Neural progenitor cell (in vitro differentiated cells): ENCODE measurements at regions not wholly inside any gene's neighbourhood (a gene's known extent, or its start where the extent isn't known, plus 50 kb on each side); places are given as distances from the start of the nearest gene placed in this dataset.

ENCODE experiments used
- CTCF ChIP-seq: fragments of 200-600 bp; sonication (generic); IDR thresholded peaks from 2 replicates; pipeline ENCODE4 v1.5.1; 2017; ENCODE audit warnings: antibody characterized with exemption, mild to moderate bottlenecking
- EZH2 ChIP-seq: fragments of 200-600 bp; sonication (generic); IDR thresholded peaks from 2 replicates; pipeline ENCODE4 v1.6.1; 2017; ENCODE audit warnings: antibody characterized with exemption, mild to moderate bottlenecking, moderate library complexity

- TF ChIP-seq CTCF (no peak), EZH2 (no peak)
Measured at GRCh38 chr3:145637105-145637504, 523.9 kb downstream of the PLOD2 start.
